SK-N-SH treated with all-trans-retinoic acid at 6 μM for 48 hours (cell line): ENCODE measurements at regions not wholly inside any gene's neighbourhood (a gene's known extent, or its start where the extent isn't known, plus 50 kb on each side); places are given as distances from the start of the nearest gene placed in this dataset.

Experiments
- BACH2 ChIP-seq: fragments of 250-450 bp; sonication (Bioruptor Pico); IDR thresholded peaks from 2 replicates; pipeline ENCODE4 v1.9.0; 2021; ENCODE audit warnings: mild to moderate bottlenecking, borderline replicate concordance
- CREB5 ChIP-seq: fragments of 250-450 bp; sonication (Bioruptor Pico); IDR thresholded peaks from 2 replicates; pipeline ENCODE4 v1.5.1; 2020; ENCODE audit warnings: low read depth, mild to moderate bottlenecking, moderate library complexity
- CSDC2 ChIP-seq: fragments of 250-450 bp; sonication (Bioruptor Pico); IDR thresholded peaks from 2 replicates; pipeline ENCODE4 v1.5.0; 2020; ENCODE audit warnings: mild to moderate bottlenecking, moderate library complexity
- CSRNP3 ChIP-seq: fragments of 250-450 bp; sonication (Bioruptor Pico); IDR thresholded peaks from 2 replicates; pipeline ENCODE4 v1.5.1; 2021; ENCODE audit warnings: mild to moderate bottlenecking, moderate library complexity
- GLIS3 ChIP-seq: fragments of 250-450 bp; sonication (Bioruptor Pico); IDR thresholded peaks from 2 replicates; pipeline ENCODE4 v1.5.0; 2020; ENCODE audit warnings: mild to moderate bottlenecking, moderate library complexity
- PPARA ChIP-seq: fragments of 250-450 bp; sonication (Bioruptor Pico); IDR thresholded peaks from 2 replicates; pipeline ENCODE4 v1.5.0; 2020; ENCODE audit warnings: mild to moderate bottlenecking, borderline replicate concordance
- TSHZ2 ChIP-seq: fragments of 250-450 bp; sonication (Bioruptor Pico); IDR thresholded peaks from 2 replicates; pipeline ENCODE4 v1.5.0; 2020; ENCODE audit warnings: mild to moderate bottlenecking, moderate library complexity
- ZFP3 ChIP-seq: fragments of 250-450 bp; sonication (Bioruptor Pico); IDR thresholded peaks from 2 replicates; pipeline ENCODE4 v1.5.0; 2020; ENCODE audit warnings: mild to moderate bottlenecking, moderate library complexity
- ZFP30 ChIP-seq: fragments of 450-650 bp; formaldehyde crosslinking; IDR thresholded peaks from 2 replicates; pipeline ENCODE4 v1.5.0; 2022; ENCODE audit warnings: mild to moderate bottlenecking, moderate library complexity
- ZNF565 ChIP-seq: fragments of 450-650 bp; formaldehyde crosslinking; conservative IDR thresholded peaks from 2 replicates; pipeline ENCODE4 v1.5.0; 2020; ENCODE audit warnings: low read depth, mild to moderate bottlenecking, moderate library complexity
- ZNF70 ChIP-seq: fragments of 450-650 bp; formaldehyde crosslinking; IDR thresholded peaks from 2 replicates; pipeline ENCODE4 v1.5.0; 2020; ENCODE audit warnings: mild to moderate bottlenecking, moderate library complexity

GRCh38 chr7:16078076-16078952 is 343.0 kb downstream of the CRPPA start:
- TF ChIP-seq CREB5 (CRISPR knock-in tag) (no peak), PPARA (CRISPR knock-in tag) (no peak), ZFP30 (CRISPR knock-in tag) (no peak), TSHZ2 (CRISPR knock-in tag) (no peak), CSDC2 (CRISPR knock-in tag) (no peak), GLIS3 (CRISPR knock-in tag) (no peak), ZNF565 (CRISPR knock-in tag) (no peak), BACH2 (no peak), CSRNP3 (CRISPR knock-in tag) (no peak), ZFP3 (CRISPR knock-in tag) (no peak), ZNF70 (no peak)
